C1 segment of cervical spinal cord (tissue), 14 donors: ENCODE measurements at regions not wholly inside any gene's neighbourhood (a gene's known extent, or its start where the extent isn't known, plus 50 kb on each side); places are given as distances from the start of the nearest gene placed in this dataset.
"Not testable (repeated sequence)": the region's sequence is repeated elsewhere in the genome, so short reads cannot be mapped to it uniquely, and the experiment has no call there.

ENCODE experiments used
- DNase-seq, 14 donors: peaks; one replicate each; lab custom pipeline; 2025; lab: John Stamatoyannopoulos, UW

- DNase-seq, result no peak
Measured at GRCh38 chr17:63075969-63076368, 109.9 kb downstream of the TANC2 start.

DNA sequence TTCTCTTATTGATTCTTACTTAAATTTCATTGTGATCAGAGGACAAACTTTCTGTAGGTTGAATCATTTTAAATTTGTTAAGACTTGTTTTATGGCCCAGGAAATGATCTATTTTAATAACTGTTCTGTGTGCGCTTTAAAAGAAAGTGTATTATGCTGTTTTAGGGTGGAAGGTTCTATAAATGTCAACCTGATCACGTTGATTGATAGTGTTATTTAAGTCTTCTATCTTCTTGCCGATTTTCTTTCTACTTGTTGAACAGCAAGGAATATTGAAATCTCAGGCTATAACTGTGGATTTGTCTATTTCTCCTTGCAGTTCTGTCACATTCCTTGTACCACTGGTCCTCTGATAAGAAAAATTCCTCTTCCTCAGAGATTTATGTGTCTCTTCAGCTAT lies 112.7 kb downstream of the TANC2 start:
- no peak for DNase-seq

GRCh38 chr17:63082273-63082861 lies 116.3 kb downstream of the TANC2 start:
- DNase-seq, result no peak

- no peak for DNase-seq
Measured at GRCh38 chr17:63082952-63083351, 116.9 kb downstream of the TANC2 start.

GRCh38 chr17:63086483-63087185 lies 120.6 kb downstream of the TANC2 start:
- DNase-seq, result no peak

GRCh38 chr17:63090358-63091114 lies 124.5 kb downstream of the TANC2 start:
- not testable (repeated sequence) for DNase-seq

- DNase-seq, result not testable (repeated sequence)
Measured at GRCh38 chr17:63091909-63092308, 125.9 kb downstream of the TANC2 start.

DNA sequence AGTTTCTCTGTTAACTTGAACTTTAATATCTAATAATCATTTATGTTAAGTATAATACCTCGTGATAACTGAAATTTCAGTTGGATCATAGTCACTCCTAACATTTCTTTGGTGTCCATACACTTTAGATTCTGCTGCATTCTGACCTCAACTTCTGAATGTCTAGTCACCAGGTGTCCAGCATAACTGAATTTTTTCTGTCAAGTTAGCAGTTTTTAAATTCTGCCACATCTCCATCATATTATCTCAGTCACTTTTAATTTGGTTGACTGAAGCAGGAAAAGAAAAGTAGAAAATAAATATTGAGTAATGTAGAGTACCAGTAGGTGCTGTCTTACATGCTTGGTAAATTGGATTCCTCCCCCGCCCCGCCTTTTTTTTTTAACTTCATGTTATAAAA lies 128.6 kb downstream of the TANC2 start:
- DNase-seq, result no peak

GRCh38 chr17:63095459-63095858 lies 129.4 kb downstream of the TANC2 start:
- no peak for DNase-seq

- no peak for DNase-seq
Measured at GRCh38 chr17:63095879-63096278, 129.8 kb downstream of the TANC2 start.

DNA sequence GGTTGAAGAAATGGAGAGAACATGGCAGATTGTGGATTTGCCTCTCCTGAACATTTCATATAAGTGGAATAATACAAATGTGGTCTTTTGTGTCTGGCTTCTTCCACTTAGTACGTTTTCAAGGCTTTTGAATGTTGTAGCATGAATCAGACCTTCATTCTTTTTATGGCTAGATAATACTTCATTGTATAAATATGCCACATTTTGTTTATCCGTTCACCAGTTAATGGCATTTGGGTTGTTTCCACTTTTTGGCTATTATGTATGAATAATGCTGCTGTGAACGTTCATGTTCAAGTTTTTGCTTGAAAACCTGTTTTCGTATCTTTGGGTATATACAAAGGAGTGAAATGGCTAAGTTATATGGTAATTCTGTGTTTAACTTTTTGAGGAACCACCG lies 130.4 kb downstream of the TANC2 start:
- no peak for DNase-seq

DNA sequence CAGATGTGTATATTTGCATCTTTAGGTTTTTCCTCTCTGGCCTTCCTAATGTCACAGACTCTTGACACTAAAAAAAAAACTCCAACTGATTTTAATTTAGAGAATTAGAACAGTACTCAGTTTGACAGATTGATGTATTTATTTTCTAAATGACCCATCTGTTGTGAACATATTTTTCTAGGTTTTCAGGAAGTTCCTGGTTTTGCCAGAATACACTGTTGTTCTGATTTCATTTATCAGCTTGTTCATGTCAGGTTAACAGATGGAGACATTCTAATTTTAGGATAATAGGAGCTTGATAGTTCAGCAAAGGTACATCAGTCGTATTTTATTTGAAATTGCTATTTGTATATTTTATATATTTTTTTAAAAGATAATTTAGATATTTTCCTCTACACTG lies 133.4 kb downstream of the TANC2 start:
- peak in 1 of 14 donors; percentile 72 for DNase-seq

GRCh38 chr17:63102034-63102433 lies 136.0 kb downstream of the TANC2 start:
- no peak for DNase-seq

DNA sequence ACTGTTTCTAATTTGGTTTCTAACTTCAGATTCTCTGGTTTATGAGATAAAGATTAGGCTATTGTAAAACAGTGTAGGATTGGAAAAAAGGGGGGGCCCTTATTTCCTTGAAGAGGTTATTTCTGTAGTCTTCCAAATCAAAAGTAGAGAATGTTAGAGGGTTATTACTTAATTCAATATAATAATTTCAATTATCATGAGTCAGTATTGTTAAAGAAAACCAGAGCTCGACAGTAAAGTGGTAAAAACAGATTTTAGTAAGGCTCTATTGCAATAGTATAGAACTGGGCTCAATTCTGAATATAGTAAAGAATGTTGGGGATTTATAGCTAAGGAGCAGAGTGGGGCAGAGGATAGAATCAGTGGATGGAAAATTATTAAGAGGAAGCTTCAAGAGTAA lies 140.0 kb downstream of the TANC2 start:
- DNase-seq, result no peak

DNA sequence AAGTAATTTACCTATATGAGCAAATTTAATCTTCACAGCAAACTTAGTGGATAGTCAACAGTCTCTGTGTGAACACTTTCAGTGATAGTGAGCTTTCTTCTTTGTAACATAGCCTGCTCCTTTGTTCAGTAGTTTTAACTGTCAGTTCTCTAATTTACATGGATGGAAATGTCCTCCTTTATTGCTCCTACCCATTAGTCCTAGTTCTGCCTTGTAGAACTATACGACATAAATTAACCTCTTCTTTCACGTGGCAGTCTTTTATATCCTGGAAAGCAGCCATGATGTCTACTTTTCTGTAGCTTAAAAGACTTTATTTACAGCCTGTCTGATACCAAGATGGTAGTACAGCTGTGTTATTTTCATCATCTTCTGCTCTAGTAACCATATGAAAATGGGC lies 143.6 kb downstream of the TANC2 start:
- DNase-seq, result no peak

DNA sequence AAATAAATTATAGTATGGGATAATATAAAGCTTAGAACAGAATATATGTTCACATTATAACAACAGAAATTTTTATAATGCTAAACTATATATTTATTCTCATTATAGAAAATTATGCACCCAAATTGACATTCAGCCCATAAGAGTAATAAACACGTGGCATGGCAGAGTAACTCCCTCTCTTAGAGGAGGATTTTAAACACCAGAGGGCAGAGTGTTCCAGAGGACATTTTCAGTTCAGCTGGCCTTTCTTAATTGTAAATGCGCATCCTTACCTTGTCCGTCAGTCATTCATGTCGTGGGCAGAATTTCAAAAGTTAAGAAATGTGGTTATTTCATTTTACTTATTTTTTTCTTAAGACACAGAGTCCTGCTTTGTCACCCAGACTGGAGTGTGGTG lies 147.1 kb downstream of the TANC2 start:
- no peak for DNase-seq

DNA sequence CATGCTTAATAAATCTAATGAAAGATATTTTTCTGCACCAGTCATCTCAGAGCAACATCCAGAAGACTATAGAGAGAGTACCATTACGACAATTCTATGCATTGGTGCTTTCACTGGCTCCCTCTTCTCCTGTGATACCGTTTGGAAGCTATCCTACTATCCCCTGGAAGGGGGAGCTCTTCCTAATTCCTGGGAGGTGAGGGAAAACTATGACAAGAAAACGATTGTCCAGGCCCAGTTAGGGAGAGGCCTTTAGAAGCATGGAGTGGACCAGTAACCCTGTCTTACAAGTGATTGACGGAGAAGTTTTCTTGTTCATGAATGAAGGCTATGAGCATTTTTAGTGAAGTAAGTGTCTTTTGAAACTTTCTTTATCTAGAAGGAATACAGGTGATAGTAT lies 150.2 kb downstream of the TANC2 start:
- DNase-seq, result no peak

- DNase-seq, result peak in 1 of 14 donors; percentile 5
Measured at GRCh38 chr17:63116967-63117830, 151.2 kb downstream of the TANC2 start.

DNA sequence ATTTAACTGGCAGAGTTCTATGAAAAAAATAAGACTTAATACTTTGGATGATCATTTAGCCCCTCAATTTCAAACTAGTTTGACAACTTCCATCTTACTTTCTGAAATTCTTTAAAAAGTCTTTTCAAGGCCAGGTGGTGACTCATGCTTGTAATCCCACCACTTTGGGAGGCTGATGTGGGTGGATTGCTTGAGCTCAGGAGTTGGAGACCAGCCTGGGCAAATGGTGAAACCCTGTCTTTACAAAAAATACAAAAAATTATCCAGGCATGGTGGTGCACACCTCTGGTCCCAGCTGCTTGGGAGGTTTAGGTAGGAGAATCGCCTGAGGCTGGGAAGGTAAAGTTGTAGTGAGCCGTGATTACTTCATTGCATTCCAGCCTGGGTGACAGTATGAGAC lies 154.4 kb downstream of the TANC2 start:
- DNase-seq, result no peak

GRCh38 chr17:63124536-63124935 lies 158.5 kb downstream of the TANC2 start:
- DNase-seq, result no peak

DNA sequence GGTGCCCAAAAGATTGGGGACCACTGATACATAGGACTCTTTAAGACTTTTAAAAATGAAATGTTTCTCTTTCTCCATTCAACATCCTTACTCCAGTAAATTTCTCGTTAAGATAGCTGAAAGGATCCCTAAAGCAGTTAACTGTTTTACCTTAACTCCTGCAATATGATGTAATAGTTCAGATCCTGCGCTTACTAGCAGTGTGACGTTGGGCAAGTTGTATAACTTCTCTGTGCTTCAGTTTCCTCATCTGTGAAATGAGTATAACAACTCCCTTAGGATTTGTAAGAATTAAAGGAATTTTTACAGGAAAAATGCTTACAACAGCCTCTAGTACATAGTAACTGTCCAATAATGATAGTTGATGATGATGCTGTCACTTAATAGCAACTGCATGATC lies 158.9 kb downstream of the TANC2 start:
- no peak for DNase-seq

- no peak for DNase-seq
Measured at GRCh38 chr17:63125987-63126386, 160.0 kb downstream of the TANC2 start.
